Smooth muscle cell (in vitro differentiated cells): ENCODE measurements at regions not wholly inside any gene's neighbourhood (a gene's known extent, or its start where the extent isn't known, plus 50 kb on each side); places are given as distances from the start of the nearest gene placed in this dataset.

Source experiments
- DNase-seq: peaks from one replicate; lab custom pipeline; 2025; ENCODE audit not compliant: unreplicated experiment; lab: John Stamatoyannopoulos, UW
- H2AFZ ChIP-seq: fragments of 200-600 bp; sonication (generic); 2 replicates; pipeline ENCODE4 v1.6.0; 2016; ENCODE audit warnings: antibody characterized with exemption, low read depth, mild to moderate bottlenecking
- H3F3A ChIP-seq: fragments of 200-600 bp; sonication (generic); 2 replicates; pipeline ENCODE4 v1.6.0; 2017; ENCODE audit warnings: antibody characterized with exemption, low read depth
- H3K27ac ChIP-seq: fragments of 200-600 bp; sonication (generic); 2 replicates; pipeline ENCODE4 v1.5.1; 2016; ENCODE audit warnings: low read depth, mild to moderate bottlenecking
- H3K27me3 ChIP-seq: fragments of 200-600 bp; sonication (generic); 2 replicates; pipeline ENCODE4 v1.6.1; 2016; ENCODE audit warnings: low read depth, mild to moderate bottlenecking
- H3K36me3 ChIP-seq: fragments of 200-600 bp; sonication (generic); 2 replicates; pipeline ENCODE4 v1.5.1; 2016; ENCODE audit warnings: low read depth
- H3K4me1 ChIP-seq: fragments of 200-600 bp; sonication (generic); 2 replicates; pipeline ENCODE4 v1.5.1; 2016; ENCODE audit warnings: low read depth
- H3K4me2 ChIP-seq: fragments of 200-600 bp; sonication (generic); 2 replicates; pipeline ENCODE4 v1.6.0; 2016; ENCODE audit warnings: mild to moderate bottlenecking
- H3K4me3 ChIP-seq: fragments of 200-600 bp; sonication (generic); 2 replicates; pipeline ENCODE4 v1.5.1; 2016; ENCODE audit warnings: mild to moderate bottlenecking
- H3K79me2 ChIP-seq: fragments of 200-600 bp; sonication (generic); 2 replicates; pipeline ENCODE4 v1.6.0; 2016; ENCODE audit warnings: low read depth, mild to moderate bottlenecking
- H3K9ac ChIP-seq: fragments of 200-600 bp; sonication (generic); 2 replicates; pipeline ENCODE4 v1.6.0; 2016; ENCODE audit warnings: low read depth
- H3K9me3 ChIP-seq: fragments of 200-600 bp; sonication (generic); replicated peaks from 2 replicates; pipeline ENCODE4 v1.5.1; 2016; ENCODE audit warnings: low read depth
- H4K20me1 ChIP-seq: fragments of 200-600 bp; sonication (generic); 2 replicates; pipeline ENCODE4 v1.6.0; 2016; ENCODE audit warnings: low read depth
- CTCF ChIP-seq: fragments of 200-600 bp; sonication (generic); IDR thresholded peaks from 2 replicates; pipeline ENCODE4 v1.5.1; 2017; ENCODE audit warnings: borderline replicate concordance, mild to moderate bottlenecking, antibody characterized with exemption; ENCODE audit not compliant: insufficient read depth, poor library complexity, severe bottlenecking
- WGBS: methylation state at CpG from one replicate; pipeline ENCODE4 v1.1.7; 2016; ENCODE audit warnings: low lambda C conversion rate; 5-methylcytosine and 5-hydroxymethylcytosine counted together

GRCh38 chr3:88691081-88691480, 416.3 kb upstream of the EPHA3 start:
- no peak for TF ChIP-seq CTCF
- H2AFZ ChIP-seq: no peak overlapping the region
- no peaks in the 10 kb centered on the region for H3K9me3 ChIP-seq
- DNase-seq: no peak
- no peaks in the 10 kb centered on the region for H3K4me1 ChIP-seq
- H3K4me3 ChIP-seq: no peak overlapping the region
- H3F3A ChIP-seq: no peaks in the 10 kb centered on the region
- H3K79me2 ChIP-seq: no peaks in the 10 kb centered on the region
- H3K4me2 ChIP-seq: no peak overlapping the region
- 97% methylated on average over 3 of the region's 3 CpGs for WGBS
- no peak overlapping the region for H3K9ac ChIP-seq
- no peaks in the 10 kb centered on the region for H3K36me3 ChIP-seq
- H3K27ac ChIP-seq: no peak overlapping the region
- H3K27me3 ChIP-seq: no peaks in the 10 kb centered on the region
- H4K20me1 ChIP-seq: no peaks in the 10 kb centered on the region

GRCh38 chr3:88703501-88704059, 403.8 kb upstream of the EPHA3 start:
- no peak for TF ChIP-seq CTCF
- Histone ChIP-seq H3K79me2 (no peaks in the 10 kb centered on the region), H3K9me3 (no peaks in the 10 kb centered on the region), H3K4me1 (no peaks in the 10 kb centered on the region), H3F3A (no peaks in the 10 kb centered on the region), H3K4me3 (no peak overlapping the region), H3K9ac (no peak overlapping the region), H3K27ac (no peak overlapping the region), H3K4me2 (no peak overlapping the region), H3K27me3 (peaks cover 4% of the 10 kb centered on the region), H2AFZ (no peak overlapping the region), H3K36me3 (no peaks in the 10 kb centered on the region), H4K20me1 (no peaks in the 10 kb centered on the region)
- WGBS: 85% methylated on average over 3 of the region's 3 CpGs
- no peak for DNase-seq

GRCh38 chr3:88704338-88704737, 403.1 kb upstream of the EPHA3 start:
- TF ChIP-seq CTCF: no peak
- no peaks in the 10 kb centered on the region for H3K9me3 ChIP-seq
- no peaks in the 10 kb centered on the region for H4K20me1 ChIP-seq
- no peak overlapping the region for H3K9ac ChIP-seq
- H3K4me1 ChIP-seq: no peaks in the 10 kb centered on the region
- DNase-seq: no peak
- no peaks in the 10 kb centered on the region for H3K36me3 ChIP-seq
- no peak overlapping the region for H2AFZ ChIP-seq
- H3F3A ChIP-seq: no peaks in the 10 kb centered on the region
- H3K4me2 ChIP-seq: no peak overlapping the region
- WGBS: 92% methylated on average over 3 of the region's 3 CpGs
- H3K79me2 ChIP-seq: no peaks in the 10 kb centered on the region
- H3K27me3 ChIP-seq: peaks cover under 1% of the 10 kb centered on the region
- no peak overlapping the region for H3K4me3 ChIP-seq
- H3K27ac ChIP-seq: no peak overlapping the region

GRCh38 chr3:88707837-88708236, 399.6 kb upstream of the EPHA3 start:
- H3K9me3 ChIP-seq: no peaks in the 10 kb centered on the region
- no peaks in the 10 kb centered on the region for H3F3A ChIP-seq
- no peaks in the 10 kb centered on the region for H3K79me2 ChIP-seq
- no peak overlapping the region for H3K9ac ChIP-seq
- DNase-seq: no peak
- H3K36me3 ChIP-seq: no peaks in the 10 kb centered on the region
- no peaks in the 10 kb centered on the region for H3K4me1 ChIP-seq
- H3K4me3 ChIP-seq: no peak overlapping the region
- no peak for TF ChIP-seq CTCF
- 81% methylated on average over 1 of the region's 1 CpG for WGBS
- H3K27ac ChIP-seq: no peak overlapping the region
- no peaks in the 10 kb centered on the region for H3K27me3 ChIP-seq
- no peak overlapping the region for H2AFZ ChIP-seq
- no peak overlapping the region for H3K4me2 ChIP-seq
- H4K20me1 ChIP-seq: no peaks in the 10 kb centered on the region
